GM18502 (cell line): ENCODE measurements at regions not wholly inside any gene's neighbourhood (a gene's known extent, or its start where the extent isn't known, plus 50 kb on each side); places are given as distances from the start of the nearest gene placed in this dataset.
A peak's percentile ranks its signal among the peaks of the same experiment; 100 is the strongest.
"Not testable (repeated sequence)": the region's sequence is repeated elsewhere in the genome, so short reads cannot be mapped to it uniquely, and the experiment has no call there.

Source experiments
- ATAC-seq: cut with Tn5 transposase; IDR thresholded peaks from one replicate; pipeline ENCODE4 v1.9.1; 2021; ENCODE audit warnings: mild to moderate bottlenecking; ENCODE audit not compliant: unreplicated experiment, poor library complexity

DNA sequence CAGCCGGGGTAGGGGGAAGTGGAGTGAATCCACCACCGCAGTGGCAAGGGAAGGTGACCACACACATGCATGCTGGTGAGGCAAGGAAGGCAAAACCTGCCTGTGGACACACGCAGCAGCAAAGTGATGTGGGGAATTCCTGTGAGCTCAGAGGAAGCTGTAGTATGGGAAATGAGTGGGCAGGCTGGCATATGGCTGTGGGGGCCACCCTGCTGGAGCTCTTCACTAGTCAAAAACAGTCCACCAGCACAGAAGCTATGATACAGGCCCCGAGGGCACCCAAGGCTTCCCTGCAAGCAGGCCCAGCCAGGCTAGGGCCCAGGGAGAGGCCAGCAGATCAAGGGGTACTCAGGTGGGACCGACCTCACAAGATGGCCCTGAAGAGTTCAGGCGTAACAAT lies 239.1 kb downstream of the CHM start:
- ATAC-seq, result no peak

DNA sequence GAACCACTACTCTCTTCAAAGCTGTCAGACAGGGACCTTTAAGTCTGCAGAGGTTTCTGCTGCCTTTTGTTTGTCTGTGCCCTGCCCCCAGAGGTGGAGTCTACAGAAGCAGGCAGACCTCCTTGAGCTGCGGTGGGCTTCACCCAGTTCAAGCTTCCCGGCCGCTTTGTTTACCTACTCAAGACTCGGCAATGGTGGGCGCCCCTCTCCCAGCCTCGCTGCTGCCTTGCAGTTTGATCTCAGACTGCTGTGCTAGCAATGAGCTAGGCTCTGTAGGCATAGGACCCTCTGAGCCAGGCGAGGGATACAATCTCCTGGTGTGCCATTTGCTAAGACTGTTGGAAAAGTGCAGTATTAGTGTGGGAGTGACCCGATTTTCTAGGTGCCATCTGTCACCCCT lies 275.0 kb downstream of the CHM start:
- not testable (repeated sequence) for ATAC-seq

DNA sequence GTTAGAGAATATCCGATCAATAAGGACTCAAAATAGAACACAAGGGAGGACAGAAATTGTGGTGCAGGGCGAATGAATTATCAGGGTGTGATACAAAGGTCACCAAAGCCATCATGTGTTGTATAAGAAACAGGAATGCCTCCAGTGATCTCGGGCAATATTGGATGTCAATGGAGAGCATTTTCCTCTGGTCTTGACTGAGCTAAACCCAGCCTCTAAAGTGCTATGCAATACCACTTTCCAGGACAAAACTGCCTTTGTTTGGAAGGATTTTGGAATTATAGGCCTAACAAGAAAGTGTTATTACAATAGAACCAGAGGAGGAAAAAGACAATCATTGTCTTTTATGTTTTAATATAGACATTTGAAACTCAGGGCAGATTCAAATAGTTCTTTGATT lies 281.7 kb downstream of the CHM start:
- ATAC-seq, result no peak

DNA sequence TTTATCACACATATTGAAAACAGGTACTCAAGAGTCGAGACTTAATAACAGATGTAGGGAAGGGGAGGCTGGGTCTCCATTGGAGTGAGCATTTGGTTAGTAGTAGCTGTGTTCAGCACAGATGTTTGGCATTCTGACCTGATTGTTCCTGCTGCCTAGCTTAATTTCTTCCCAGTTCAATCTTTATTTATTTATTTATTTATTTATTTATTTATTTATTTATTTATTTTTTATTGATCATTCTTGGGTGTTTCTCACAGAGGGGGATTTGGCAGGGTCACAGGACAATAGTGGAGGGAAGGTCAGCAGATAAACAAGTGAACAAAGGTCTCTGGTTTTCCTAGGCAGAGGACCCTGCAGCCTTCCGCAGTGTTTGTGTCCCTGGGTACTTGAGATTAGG lies 324.3 kb downstream of the CHM start:
- not testable (repeated sequence) for ATAC-seq

DNA sequence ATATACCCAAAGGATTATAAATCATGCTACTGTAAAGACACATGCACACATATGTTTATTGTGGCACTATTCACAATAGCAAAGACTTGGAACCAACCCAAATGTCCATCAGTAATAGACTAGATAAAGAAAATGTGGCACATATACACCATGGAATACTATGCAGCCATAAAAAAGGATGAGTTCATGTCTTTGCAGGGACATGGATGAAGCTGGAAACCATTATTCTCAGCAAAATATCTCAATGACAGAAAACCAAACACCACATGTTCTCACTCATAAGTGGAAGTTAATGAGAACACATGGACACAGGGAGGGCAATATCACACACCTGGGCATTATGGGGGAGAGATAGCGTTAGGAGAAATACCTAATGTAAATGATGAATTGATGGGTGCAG lies 323.8 kb upstream of the POF1B start:
- ATAC-seq, result not testable (repeated sequence)

DNA sequence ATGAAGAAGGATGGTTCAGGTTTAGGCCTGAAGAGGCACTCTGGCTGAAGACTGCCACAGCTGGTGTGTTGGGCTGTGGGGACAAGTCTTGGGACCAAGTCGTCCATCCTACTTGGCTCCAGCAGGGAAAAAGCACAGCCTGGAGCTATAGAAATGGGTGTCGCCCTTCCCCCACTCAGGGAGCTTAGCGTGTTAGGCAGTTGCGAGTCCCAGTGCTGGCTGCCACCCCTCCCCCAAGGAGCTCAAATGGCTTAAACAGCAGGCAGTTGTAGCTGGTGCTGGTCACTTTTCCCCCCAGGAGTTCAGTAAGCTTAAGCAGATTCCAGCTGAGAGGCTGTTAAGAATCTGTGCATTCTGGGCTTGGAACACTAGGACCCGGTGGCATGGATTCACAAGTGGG lies 319.5 kb upstream of the POF1B start:
- ATAC-seq, result no peak

DNA sequence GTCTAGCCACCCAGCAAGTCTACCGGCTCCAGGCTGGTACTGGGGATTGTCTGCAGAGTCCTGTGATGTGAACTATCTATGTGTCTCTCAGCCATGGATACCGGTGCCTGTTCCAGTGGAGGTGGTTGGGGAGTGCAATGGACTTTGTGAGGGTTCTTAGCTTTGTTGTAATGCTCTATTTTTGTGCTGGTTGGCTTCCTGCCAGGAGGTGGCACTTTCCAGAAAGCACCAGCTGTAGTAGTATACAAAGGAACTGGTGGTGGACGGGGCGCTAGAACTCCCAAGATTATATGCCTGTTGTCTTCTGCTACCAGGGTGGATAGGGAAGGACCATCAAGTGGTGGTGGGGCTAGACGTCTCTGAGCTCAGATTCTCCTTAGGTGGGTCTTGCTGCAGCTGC lies 306.4 kb upstream of the POF1B start:
- no peak for ATAC-seq

DNA sequence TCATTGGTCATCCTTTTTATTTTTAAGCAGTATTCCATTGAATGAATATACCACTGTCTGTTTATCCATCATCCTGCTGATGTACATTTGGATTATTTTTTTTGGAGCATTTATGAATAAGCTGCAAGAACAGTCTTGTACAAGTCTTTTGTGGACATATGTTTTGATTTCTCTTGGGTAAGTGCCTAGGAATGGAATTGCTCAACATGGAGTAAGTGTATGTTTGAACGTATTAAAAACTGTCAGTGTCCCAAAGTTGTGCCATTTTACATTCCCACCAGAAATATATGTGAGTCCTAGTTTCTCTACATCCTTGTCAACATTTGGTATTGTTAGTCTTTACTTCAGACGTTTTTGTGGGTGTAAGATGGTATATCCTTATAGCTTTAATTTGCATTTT lies 287.0 kb upstream of the POF1B start:
- ATAC-seq, result no peak

DNA sequence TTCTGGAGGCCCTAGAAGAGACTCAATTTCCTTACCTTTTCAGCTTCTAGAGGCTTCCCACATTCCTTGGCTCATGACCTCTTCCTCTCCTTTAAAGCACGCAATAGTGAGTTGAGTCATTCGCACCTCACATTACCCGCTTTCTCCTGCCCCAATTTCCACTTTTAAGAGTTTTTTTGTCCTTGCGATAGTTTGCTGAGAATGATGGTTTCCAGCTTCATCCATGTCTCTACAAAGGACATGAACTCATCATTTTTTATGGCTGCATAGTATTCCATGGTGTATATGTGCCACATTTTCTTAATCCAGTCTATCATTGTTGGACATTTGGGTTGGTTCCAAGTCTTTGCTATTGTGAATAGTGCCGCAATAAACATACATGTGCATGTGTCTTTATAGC lies 284.5 kb upstream of the POF1B start:
- not testable (repeated sequence) for ATAC-seq

DNA sequence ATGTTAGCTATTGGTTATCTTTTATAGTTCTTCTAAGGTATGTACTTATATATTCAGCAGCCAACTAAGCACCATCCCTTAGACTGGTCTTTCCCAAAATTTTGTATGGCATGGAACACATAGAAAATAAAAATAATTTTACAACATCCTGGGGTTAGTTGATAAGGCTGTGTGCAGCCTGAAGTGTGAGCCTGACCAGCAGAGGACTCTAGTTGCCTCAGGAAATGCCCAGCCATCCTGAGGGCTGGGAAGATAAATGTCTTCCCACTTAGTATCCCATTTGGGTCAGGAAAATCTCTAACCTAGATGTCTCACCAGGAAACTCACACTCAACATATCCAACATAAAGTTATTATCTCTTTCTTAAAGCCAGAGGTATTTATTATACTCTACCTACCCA lies 251.4 kb upstream of the POF1B start:
- ATAC-seq, result no peak

DNA sequence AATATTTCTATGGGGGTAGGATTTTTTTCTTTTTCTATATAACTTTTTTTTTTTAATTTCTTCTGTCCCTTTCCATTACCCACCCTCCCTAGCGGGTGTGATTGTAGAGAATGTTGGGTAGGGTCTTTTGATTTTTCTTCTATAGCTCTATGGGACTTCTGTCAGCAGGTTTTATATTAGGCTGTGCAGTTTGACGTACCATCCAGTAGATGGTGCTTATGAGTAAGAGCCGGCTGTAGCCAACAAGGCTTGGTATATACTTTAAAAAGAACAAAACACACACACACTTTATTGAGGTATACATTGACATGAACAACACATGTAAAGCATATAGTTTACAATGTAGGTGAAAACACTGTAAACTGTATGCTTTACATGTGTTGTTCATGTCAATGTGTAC lies 247.9 kb upstream of the POF1B start:
- peak; percentile 50 for ATAC-seq

DNA sequence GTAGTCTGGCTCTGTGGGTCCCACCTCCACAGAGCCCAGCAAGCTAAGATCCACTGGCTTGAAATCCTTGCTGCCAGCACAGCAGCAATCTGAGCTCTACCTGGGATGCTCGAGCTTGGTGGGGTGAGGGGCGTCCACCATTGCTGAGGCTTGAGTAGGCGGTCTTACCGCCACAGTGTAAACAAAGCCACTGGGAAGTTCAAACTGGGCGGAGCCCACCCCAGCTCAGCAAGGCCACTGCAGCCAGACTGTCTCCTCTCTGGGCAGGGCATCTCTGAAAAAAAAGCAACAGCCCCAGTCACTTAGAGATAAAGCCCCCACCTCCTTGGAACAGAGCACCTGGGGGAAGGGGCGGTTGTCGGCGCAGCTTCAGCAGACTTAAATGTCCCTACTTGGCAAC lies 243.2 kb upstream of the POF1B start:
- no peak for ATAC-seq

DNA sequence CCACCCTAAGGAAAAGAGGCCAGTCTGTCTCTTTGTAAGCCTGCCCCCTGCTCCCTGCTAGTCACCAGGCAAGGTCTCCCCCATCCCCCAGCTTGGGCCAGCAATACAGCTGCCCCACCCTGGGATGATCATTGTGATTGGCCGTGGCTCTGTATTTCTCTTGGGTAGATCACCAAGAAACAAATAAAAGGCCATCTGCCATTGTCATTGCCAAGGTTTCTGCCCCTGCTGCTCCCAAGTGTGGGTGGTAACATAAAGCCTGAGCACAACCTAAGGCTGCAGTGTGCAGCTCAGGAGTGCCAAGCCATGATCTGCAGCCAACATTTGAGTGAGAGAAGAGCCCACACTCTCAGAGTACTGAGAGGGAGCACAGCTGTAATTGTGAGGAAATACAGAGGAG lies 241.0 kb upstream of the POF1B start:
- no peak for ATAC-seq

DNA sequence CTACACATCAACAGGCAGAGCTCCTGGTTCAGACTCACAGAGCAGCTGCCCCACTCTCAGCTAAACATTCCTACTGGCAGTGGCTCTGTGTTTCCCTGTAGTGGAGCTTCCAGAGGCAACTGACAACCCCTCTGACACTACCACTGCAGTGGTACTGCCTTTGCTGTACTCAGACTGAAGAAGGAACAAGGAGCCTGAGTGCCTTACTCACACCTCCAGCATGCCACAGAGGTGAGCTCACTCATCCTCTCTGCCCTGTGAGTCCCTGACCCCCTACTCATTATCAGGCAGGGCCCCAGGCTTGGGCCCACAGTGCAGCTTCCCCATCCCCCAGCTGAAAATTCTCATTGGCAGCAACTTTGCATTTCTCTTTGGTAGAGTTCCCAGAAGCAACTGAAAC lies 240.5 kb upstream of the POF1B start:
- ATAC-seq, result no peak

DNA sequence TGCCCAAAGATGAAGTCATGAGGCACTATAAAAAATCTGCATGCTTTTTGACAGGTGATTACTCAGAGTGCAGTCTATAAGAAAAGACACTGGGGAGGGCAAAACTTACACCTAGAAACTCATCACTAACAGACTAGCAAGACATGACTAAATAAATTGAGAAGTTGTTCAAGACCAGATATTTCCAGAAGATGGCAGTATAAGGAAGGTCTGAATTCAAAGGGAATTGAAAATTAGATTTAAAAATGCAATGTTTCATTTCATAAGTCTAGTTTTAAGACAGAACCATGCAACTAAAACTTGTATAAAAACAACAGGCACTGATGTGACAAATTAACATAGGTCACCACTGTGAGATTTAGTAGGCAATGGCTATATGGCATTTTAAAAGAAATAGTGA lies 232.5 kb upstream of the POF1B start:
- ATAC-seq, result no peak

DNA sequence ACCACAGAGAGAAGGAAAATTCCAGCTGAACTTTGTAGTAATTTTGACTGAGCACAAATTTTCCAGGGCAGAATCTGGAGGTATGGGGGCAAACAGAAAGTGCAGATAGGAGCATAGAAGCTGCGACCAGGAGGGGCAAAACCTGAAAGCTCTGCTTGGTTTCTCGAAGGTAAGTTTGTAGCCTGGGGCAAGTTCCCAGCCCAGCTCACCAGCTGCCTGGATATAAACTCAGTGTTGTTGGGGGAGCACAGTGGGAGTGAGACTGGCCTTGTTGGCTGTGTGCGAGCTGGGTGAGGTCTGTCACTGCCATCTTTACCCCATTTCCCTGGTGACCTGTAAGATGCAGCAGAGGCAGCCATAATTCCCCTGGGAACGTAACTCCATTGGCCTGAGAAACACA lies 213.5 kb upstream of the POF1B start:
- ATAC-seq, result no peak

DNA sequence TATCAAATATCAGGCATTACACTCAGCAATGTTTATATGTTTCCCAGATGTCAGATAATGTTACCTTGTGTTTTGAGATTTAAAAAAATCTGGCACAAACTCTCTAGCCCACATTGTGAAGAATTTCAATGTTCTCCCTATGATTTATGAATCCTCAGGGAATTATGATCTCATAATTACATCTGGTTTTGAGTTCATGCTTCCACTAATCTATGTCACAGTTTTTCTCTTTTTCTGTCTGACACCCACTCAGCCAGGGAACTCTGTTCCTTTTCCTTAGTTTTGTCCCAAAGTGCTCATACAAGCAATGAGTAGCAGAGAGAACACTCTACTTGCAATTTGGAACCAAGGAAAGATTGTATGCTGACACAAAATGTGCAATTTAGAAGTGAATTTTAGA lies 212.1 kb upstream of the POF1B start:
- no peak for ATAC-seq

DNA sequence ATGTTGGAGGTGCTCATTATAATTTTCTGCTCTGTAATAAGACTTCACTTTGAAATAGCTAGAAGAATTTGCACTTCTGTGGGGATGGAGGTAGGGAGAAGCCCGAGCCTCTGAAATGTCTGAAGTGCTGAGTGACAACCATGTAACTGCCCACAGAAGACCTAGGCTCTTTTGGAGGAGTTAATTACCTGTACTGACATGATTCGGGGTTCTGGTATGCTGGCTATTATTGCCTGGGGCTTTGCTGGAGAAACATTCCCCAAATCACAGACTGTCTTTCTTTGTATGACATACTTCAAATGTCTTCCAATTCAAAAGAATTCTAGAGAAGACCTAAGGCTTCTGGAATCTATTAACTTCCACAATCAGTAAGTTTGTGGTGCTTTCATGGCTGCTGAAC lies 211.2 kb upstream of the POF1B start:
- ATAC-seq, result no peak

DNA sequence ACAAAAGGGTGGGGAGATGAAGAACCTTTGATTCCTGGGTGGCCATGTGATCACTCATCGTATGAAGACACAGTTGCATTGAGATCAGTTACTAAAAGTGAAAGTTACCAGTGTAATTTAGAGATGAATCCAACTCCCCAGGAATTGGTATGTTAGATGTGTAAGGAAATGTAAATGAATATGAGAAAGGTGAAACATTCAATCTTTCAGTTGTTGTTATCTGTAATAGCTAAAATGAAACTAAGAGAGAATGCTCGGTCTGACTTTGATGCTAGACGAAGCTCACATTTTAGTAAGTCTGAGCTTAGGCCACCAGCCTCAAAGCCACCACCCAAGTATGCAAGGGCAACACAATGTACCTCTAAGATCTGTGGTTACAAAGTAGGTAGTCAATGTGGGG lies 194.3 kb upstream of the POF1B start:
- ATAC-seq, result no peak

DNA sequence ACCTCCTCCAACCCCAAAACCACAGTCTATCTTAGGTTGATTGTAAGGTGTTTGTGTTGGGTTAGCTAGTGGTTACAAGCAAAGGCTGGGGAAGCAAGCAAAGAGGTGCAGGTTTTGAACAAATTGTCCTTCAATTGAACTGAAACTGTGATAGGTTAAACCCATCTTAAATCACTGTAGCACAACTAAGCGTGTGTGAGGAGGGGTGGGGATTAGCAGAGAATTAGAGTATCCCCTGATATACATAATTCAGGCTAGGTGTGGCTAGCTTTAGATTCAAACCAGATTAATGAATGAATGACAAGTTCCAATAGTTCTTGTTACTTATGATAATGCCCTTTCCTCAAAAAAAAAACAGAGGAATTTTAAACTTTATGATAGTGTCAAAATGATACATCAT lies 191.0 kb upstream of the POF1B start:
- no peak for ATAC-seq

DNA sequence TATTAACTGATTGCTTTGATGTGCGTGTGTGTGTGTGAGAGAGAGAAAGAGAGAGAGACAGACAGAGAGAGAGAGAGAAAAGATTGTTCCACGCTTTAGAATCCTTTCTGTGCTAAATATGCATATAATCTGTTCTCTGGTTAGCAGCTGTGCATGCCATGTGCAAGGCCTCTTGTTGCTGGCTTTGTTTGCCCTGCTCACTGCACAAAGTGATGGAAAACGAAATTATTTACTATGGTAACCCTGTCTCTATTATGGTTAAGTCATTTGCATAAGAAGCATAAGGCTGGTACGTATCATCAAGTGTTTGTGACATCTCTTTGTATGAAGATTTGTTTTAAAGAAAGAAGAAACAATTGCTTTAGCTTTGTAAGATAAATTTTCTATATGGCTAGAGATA lies 190.2 kb upstream of the POF1B start:
- no peak for ATAC-seq

DNA sequence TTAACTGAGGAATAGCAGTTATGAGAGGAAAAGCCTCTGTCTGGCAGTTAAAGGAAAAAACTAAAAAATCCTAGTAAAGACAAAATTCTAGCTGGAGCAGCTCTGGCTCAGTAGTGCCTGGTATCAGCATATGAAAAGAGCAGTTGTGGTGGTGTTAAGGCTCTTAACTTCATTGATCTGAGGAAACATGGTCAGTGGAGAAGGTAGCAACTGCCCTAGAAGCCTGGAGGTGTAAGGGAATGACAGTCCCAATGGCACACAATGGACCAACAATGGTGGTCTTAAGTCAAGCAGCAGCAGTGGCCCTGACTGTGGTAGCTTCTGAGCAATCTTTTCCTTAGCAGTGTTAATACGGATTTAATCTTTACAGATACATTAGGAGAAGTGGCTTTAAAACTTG lies 189.6 kb upstream of the POF1B start:
- no peak for ATAC-seq

DNA sequence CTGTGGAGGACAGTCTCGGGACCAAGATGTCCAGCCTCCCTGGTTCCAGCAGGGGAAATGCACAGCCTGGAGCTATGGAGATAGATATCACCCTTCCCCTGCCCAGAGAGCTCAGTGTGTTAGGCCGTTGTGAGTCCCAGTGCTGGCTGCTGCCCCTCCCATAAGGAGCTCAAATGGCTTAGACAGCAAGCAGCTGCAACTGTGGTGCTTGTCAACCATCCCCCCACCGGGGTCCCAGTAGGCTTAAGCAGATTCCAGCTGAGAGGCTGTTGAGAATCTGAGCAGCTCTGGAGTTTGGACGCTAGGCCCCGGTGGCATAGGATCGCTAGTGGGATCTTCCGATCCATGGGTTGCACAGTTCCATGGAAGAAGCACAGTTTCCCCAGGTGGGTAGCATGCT lies 181.8 kb upstream of the POF1B start:
- no peak for ATAC-seq
